Stimulated activated CD4-positive, alpha-beta T cell treated with anti-CD3 and anti-CD28 coated beads, TNF-alpha, amount 100 ng/mL, for 1 hour (primary cell): ENCODE measurements at regions not wholly inside any gene's neighbourhood (a gene's known extent, or its start where the extent isn't known, plus 50 kb on each side); places are given as distances from the start of the nearest gene placed in this dataset.

Source experiments
- DNase-seq, 3 donors: peaks; one replicate each; pipeline ENCODE4 v3.0.0-alpha.2; 2020; ENCODE audit warnings: low read depth in 3 of 3, low spot score in 1 of 3

- no peak for DNase-seq
These were observed 151.8 kb downstream of the KIF26A start for GRCh38 chr14:104290058-104290667.

DNA sequence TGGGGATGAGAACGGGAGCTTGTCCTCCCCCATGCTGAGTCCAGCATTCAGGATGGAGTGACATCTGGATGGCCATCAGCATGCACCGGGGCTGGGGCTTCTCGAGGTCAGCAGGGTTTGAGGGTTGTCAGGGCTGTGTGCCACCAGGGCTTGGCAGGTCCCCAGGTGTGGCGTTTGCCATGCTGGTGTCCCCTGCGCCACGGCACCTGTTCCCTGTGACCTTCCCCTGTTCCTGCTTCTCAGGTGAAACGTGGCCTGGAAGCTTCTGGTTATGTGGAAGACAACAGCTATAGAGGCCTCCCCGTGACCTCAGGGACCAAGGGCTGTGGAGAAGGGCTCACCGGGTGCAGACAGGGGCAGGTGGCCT is 152.4 kb downstream of the KIF26A start:
- no peak for DNase-seq

DNA sequence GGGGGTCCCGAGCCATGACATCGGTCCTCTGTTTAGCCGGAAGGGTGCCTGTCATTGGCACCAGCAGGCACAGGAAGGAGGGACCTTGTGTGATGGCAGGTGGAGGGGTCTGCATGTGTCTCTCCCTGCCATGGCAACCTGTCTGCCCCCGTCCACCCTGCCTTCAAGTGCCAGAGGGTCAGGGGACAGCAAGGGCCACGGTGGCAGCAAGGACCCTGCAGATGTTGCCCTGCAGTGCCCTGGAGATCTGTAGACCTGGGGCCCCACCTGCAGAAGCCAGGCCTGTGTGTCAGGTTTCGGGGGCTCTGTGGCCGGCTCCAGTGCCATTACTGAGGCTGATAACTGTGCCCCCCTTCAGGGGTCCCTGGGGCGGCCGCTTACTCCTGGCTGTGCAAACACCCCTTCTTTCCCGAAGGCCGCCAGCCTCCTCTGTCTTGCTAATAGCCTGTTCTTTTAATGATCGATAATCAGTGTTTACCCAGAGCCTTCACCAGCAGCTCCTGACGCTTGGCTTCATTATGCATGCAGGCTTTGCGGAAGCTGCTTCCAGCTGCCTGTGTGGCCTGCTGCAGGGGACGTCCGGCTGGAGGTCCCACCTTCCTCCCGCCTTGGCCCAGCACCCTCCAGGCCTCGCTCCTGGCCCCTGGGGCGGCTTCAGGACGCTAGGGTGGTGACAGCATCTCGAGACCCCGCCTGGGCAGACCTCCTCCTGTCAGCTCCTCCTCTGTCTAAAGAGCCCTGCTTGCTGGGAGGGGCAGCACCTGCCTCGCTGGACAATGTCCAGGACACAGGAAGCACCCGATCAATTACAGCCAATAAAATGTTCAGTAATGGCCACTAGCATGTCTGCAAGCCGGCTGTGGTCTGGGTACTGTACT is 153.0 kb downstream of the KIF26A start:
- no peak for DNase-seq

- DNase-seq: no peak
These were observed 153.9 kb downstream of the KIF26A start for GRCh38 chr14:104292084-104292970.

GRCh38 chr14:104293231-104293841 is 154.9 kb downstream of the KIF26A start:
- DNase-seq: no peak

- no peak for DNase-seq
These were observed 155.7 kb downstream of the KIF26A start for GRCh38 chr14:104293851-104294627.

- no peak for DNase-seq
These were observed 156.2 kb downstream of the KIF26A start for GRCh38 chr14:104294628-104294982.

DNA sequence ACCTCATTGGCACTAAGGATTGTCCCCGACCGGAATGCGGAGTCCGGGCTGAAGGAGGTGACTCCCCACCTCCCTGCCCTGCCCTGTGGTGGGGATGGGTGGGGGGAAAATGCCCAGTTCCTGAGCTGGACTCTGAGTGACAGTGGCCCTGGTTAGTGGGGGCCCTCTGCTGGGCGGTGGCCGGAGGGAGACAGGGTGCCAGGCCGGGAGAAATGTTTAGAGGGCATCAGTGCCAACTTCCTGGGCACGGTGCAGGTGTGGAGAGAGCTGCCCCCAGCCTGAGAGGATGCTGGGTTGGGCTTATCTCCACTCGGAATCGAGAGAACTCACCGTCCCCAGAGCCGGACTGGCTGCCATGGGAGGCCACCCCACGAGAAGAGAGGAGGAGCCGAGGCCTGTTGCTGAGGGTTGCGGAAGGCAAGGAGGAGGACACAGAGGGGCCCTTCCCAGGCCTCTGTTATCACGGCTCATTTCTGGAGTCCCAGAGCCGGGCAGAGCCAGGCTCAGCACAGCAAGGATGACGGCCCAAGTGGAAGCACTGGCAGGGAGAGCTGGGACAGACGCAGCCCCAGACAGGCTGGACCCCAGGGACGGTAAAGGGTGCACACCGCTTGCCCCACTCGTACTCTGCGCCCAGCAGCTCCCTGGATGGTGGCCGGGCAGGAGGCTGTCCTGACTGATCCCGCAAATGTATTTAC is 156.7 kb downstream of the KIF26A start:
- DNase-seq: no peak

GRCh38 chr14:104295681-104296387 is 157.4 kb downstream of the KIF26A start:
- no peak for DNase-seq

- no peak for DNase-seq
These were observed 158.3 kb downstream of the KIF26A start for GRCh38 chr14:104296388-104297312.

GRCh38 chr14:104297313-104297704 is 158.9 kb downstream of the KIF26A start:
- no peak for DNase-seq

DNA sequence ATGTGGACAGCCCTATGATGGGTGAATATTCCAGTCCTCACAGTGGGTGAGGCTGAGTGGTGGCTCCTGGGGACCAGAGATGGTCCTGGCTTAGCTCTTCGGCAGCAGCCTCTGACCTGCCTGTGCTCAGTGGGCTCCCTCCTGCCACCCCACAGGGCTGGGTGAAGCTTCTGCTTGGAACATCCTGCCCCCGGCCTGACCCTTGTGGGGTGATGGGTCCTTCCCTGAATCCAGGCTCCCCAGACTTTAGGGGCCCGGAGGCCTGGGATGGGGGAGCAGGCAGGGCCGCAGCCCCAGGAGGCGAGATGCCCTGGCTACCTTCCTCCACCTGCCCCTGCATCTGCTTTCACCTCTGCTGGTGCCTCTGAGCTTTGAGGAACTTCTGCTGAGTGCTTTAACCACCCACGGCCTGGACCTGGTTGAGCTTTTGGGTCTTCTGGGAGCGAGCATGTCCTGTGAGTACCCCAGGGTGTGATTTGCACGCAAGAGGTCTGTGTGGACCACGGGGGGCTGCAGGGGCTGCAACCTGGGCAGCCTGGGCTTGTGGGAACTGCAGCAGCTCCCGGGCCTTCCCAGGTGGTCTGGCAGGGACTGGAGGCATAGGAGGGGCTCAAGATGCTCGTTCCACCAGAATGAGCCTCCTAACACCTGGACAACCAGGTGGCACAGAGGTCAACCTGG is 159.5 kb downstream of the KIF26A start:
- DNase-seq: no peak

DNA sequence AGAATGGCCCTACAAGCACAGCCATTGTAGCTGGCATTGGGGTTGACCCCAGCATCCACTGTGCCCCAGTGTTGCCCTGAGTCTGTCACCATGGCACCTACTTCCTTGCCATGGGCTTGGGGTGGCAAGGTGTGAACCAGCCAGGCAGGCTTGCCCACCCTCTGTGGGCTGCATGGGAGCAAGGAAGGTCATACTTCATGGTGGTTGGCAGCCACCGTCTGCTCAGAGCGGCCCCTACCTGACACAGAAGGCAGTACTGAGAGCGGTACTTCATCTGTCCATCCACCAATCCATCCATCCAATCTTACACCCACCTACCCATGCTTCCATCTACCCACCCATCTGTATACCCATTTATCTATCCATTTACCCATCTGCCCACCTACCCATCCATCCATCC is 160.1 kb downstream of the KIF26A start:
- no peak for DNase-seq

- no peak for DNase-seq
These were observed 161.8 kb downstream of the KIF26A start for GRCh38 chr14:104299993-104300761.

DNA sequence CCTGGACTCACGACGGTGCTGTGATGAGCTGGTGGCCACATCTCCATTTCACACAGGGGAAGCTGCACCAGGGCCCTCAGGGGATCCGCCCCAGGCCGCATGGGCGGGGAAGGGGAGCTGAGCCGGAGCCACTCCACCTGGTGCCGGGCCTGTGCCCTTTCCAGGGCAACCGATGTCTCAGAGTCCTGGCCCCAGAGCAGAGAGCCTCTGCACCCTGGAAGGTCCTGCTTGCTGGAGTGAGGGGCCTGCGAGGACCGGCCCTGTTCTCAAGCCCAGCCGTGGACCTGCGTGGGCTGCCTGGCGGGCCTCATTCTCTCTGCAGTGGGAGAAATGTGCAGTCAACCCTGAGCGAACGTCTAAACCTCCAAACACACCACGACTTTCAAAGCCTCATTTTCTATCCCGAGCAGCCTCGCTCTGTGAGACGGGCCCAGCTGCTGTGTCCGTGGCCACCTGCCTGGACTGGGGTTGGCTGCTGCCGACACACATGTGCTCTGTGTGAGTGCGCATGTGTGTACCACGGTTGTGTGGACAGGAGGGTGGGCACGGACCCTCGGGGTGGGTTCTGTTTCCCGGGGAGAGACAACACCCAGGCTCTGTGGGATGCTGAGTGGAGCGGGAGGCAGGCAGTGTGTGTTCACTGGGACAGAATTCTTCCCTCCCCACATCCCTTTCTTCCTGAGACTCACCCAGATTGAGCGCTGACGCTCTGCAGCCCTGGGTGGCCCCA is 163.5 kb downstream of the KIF26A start:
- no peak for DNase-seq

DNA sequence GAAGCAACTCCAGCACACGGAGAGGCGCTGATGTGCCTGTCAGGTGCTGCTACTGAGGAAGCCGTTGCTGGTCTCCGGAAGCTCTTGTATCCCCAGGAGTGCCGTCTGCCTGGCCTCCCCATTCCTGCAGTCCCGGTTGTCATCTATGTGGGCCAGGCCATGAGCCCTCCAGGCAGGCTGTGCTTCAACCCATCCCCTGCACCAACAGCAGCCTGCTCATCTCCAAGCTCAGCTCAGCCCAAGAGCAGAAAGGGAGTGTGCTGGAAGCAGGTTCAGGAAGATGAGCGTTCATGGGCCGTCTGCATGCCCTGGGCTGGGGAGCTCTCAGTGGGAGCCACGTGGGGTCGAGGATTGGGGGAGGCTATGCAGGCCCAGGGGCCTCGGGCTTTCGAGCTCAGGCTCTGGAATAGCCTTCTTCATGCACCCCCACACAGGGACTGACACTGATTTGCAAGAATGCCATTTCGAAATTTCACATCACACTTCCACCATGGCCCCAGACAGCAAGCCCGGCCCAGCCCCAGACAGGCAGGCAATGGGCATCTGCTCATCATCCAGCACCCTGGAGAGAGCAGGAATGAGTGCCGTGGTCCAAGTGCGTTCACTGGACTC is 164.5 kb downstream of the KIF26A start:
- DNase-seq: no peak
